ENCODE measurements at regions not wholly inside any gene's neighbourhood (a gene's known extent, or its start where the extent isn't known, plus 50 kb on each side); places are given as distances from the start of the nearest gene placed in this dataset.

DNA sequence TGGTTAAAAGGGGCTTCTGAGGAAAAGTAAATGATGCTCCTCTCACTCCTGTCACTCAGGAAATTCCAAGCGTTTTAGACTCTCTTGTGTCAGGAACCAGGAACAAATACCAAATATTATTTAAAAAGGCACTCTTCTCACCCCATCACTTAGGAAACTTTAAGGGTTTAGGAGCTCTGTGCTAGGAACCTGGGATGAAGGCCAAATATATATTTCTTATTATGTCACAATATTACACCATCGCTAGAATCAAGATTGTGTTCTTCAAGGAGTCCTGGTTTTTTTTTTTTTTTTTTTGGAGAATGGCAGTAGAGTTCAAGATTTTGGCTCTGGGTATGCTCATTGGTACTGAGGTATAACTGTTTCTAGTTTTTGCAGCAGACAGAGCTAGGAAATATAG lies 79.0 kb upstream of the HEPHL1 start:
- TF ChIP-seq, protein P1, sequence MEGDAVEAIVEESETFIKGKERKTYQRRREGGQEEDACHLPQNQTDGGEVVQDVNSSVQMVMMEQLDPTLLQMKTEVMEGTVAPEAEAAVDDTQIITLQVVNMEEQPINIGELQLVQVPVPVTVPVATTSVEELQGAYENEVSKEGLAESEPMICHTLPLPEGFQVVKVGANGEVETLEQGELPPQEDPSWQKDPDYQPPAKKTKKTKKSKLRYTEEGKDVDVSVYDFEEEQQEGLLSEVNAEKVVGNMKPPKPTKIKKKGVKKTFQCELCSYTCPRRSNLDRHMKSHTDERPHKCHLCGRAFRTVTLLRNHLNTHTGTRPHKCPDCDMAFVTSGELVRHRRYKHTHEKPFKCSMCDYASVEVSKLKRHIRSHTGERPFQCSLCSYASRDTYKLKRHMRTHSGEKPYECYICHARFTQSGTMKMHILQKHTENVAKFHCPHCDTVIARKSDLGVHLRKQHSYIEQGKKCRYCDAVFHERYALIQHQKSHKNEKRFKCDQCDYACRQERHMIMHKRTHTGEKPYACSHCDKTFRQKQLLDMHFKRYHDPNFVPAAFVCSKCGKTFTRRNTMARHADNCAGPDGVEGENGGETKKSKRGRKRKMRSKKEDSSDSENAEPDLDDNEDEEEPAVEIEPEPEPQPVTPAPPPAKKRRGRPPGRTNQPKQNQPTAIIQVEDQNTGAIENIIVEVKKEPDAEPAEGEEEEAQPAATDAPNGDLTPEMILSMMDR (optimal IDR thresholded peaks at IDR 0.05 in 1 of 3, IDR thresholded peaks at IDR 0.05 in 1 of 3, conservative IDR thresholded peaks at IDR 0.05 in 1 of 3; ENCODE audit: extremely low read depth in 1 of 3, insufficient read depth in 2 of 3, low read length in 3 of 3): no peak

DNA sequence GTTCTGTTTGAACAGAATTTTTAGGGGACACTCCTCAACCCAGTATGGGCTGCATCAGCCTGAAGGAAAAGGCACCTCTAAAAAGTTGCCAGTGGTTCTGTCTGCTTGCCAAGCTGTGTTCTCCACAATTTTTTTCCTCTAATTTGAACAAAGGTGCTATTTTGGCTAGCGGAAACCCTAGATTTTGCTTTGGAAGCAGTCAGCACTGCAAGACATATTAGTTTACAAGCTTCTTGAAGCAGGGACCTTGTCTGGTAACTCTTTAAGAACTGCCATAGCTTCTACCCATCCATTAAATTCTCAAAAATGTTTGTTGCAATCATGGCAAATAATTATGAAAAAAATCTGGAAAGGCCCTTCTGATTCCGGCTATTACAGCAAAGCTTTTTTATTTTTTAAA lies 75.6 kb upstream of the HEPHL1 start:
- no peaks in the 10 kb centered on the region for H4K20me1 ChIP-seq (ENCODE audit: control insufficient read depth, extremely low read depth, insufficient read depth, low read length)
- no peak overlapping the region for H3K4me3 ChIP-seq (ENCODE audit: control insufficient read depth in 2 of 3, extremely low read depth in 1 of 3, insufficient read depth in 2 of 3, low read depth in 1 of 3, low read length in 3 of 3)
- H3K9me3 ChIP-seq (ENCODE audit: control insufficient read depth, low read depth, low read length): no peaks in the 10 kb centered on the region
- TF ChIP-seq EZH2 (IDR thresholded peaks at IDR 0.05; ENCODE audit: low read length): no peak
- TF ChIP-seq, protein P1 (optimal IDR thresholded peaks at IDR 0.05 in 1 of 3, IDR thresholded peaks at IDR 0.05 in 1 of 3, conservative IDR thresholded peaks at IDR 0.05 in 1 of 3; ENCODE audit: extremely low read depth in 1 of 3, insufficient read depth in 2 of 3, low read length in 3 of 3): no peak
- dilution Hi-C loops (cut with MboI; ENCODE audit: extremely low pct_ligation_motif_present, low sequenced_read_pairs): no loop called here
- no peaks in the 10 kb centered on the region for H3K9me1 ChIP-seq (ENCODE audit: control insufficient read depth, extremely low read depth, insufficient read depth, low read length)
- DNase-seq (ENCODE audit: low read depth, low spot score): no peak
- H3K79me2 ChIP-seq (ENCODE audit: control insufficient read depth, insufficient read depth, low read length): no peaks in the 10 kb centered on the region
- no peak overlapping the region for H3K9ac ChIP-seq (ENCODE audit: control insufficient read depth, extremely low read depth, insufficient read depth, low read length)
- H3K27ac ChIP-seq (ENCODE audit: control insufficient read depth, insufficient read depth, low read length): no peak overlapping the region
- FAIRE-seq: no peak
- no peaks in the 10 kb centered on the region for H3K36me3 ChIP-seq (ENCODE audit: control insufficient read depth in 2 of 2, extremely low read depth in 1 of 2, insufficient read depth in 2 of 2, low read length in 2 of 2)
- H2AFZ ChIP-seq (ENCODE audit: control insufficient read depth, low read length): no peak overlapping the region
- H3K27me3 ChIP-seq (ENCODE audit: control insufficient read depth, extremely low read depth, insufficient read depth, low read length): no peaks in the 10 kb centered on the region
- no peak overlapping the region for H3K4me2 ChIP-seq (ENCODE audit: control insufficient read depth, extremely low read depth, insufficient read depth, low read depth, low read length)
- H3K4me1 ChIP-seq (ENCODE audit: control insufficient read depth, extremely low read depth, insufficient read depth, low read length): peaks cover 32% of the 10 kb centered on the region

More for the DNA sequence above, 79.0 kb upstream of the HEPHL1 start:
- Histone ChIP-seq H4K20me1 (ENCODE audit: control insufficient read depth, extremely low read depth, insufficient read depth, low read length) (no peaks in the 10 kb centered on the region), H3K4me2 (ENCODE audit: control insufficient read depth, extremely low read depth, insufficient read depth, low read depth, low read length) (no peak overlapping the region), H3K9me3 (ENCODE audit: control insufficient read depth, low read depth, low read length) (no peaks in the 10 kb centered on the region), H3K27ac (ENCODE audit: control insufficient read depth, insufficient read depth, low read length) (no peak overlapping the region), H3K4me3 (ENCODE audit: control insufficient read depth in 2 of 3, extremely low read depth in 1 of 3, insufficient read depth in 2 of 3, low read depth in 1 of 3, low read length in 3 of 3) (no peak overlapping the region), H3K27me3 (ENCODE audit: control insufficient read depth, extremely low read depth, insufficient read depth, low read length) (no peaks in the 10 kb centered on the region), H3K36me3 (ENCODE audit: control insufficient read depth in 2 of 2, extremely low read depth in 1 of 2, insufficient read depth in 2 of 2, low read length in 2 of 2) (no peaks in the 10 kb centered on the region), H2AFZ (ENCODE audit: control insufficient read depth, low read length) (no peak overlapping the region), H3K4me1 (ENCODE audit: control insufficient read depth, extremely low read depth, insufficient read depth, low read length) (peaks cover 48% of the 10 kb centered on the region), H3K9ac (ENCODE audit: control insufficient read depth, extremely low read depth, insufficient read depth, low read length) (no peak overlapping the region), H3K9me1 (ENCODE audit: control insufficient read depth, extremely low read depth, insufficient read depth, low read length) (no peaks in the 10 kb centered on the region), H3K79me2 (ENCODE audit: control insufficient read depth, insufficient read depth, low read length) (no peaks in the 10 kb centered on the region)
- DNase-seq (ENCODE audit: low read depth, low spot score) (no peak), FAIRE-seq (no peak)
- dilution Hi-C loops (cut with MboI; ENCODE audit: extremely low pct_ligation_motif_present, low sequenced_read_pairs): no loop called here
